MG63 (cell line): ENCODE measurements at regions not wholly inside any gene's neighbourhood (a gene's known extent, or its start where the extent isn't known, plus 50 kb on each side); places are given as distances from the start of the nearest gene placed in this dataset.

Experiments used
- DNase-seq: peaks from one replicate; pipeline ENCODE4 v3.0.0-alpha.2; 2020
- H3K27me3 ChIP-seq: fragments of 250-450 bp; sonication (Bioruptor Pico); 2 replicates; pipeline ENCODE4 v1.5.1; 2020; ENCODE audit warnings: mild to moderate bottlenecking, moderate library complexity
- H3K36me3 ChIP-seq: fragments of 250-450 bp; sonication (Bioruptor Pico); 2 replicates; pipeline ENCODE4 v1.5.1; 2020; ENCODE audit warnings: mild to moderate bottlenecking, moderate library complexity
- H3K4me3 ChIP-seq: fragments of 250-450 bp; sonication (Bioruptor Pico); 2 replicates; pipeline ENCODE4 v1.5.1; 2020; ENCODE audit warnings: mild to moderate bottlenecking, moderate library complexity
- H3K9me3 ChIP-seq: fragments of 250-450 bp; sonication (Bioruptor Pico); 2 replicates; pipeline ENCODE4 v1.5.1; 2020; ENCODE audit warnings: mild to moderate bottlenecking, moderate library complexity

DNA sequence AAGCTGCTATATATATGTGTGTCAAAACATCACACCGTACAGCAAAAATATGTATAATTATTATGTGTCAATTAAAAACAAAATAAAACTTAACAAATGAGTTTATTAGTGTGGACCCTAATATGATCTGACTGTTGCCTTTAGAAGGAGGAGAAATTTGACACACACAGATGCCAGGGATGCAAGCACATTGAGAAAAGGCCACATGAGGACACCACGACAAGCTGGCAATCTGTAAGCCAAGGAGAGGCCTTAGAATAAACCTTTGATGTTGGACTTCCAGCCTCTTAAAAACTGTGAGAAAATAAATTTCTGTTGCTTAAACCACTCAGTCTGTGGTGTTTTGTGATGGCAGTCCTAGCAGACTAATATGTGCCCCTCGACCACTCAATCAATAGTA is 214.7 kb downstream of the KCNS3 start:
- Histone ChIP-seq H3K27me3 (no peaks in the 10 kb centered on the region), H3K36me3 (no peaks in the 10 kb centered on the region), H3K9me3 (no peaks in the 10 kb centered on the region), H3K4me3 (no peak overlapping the region)
- no peak for DNase-seq

DNA sequence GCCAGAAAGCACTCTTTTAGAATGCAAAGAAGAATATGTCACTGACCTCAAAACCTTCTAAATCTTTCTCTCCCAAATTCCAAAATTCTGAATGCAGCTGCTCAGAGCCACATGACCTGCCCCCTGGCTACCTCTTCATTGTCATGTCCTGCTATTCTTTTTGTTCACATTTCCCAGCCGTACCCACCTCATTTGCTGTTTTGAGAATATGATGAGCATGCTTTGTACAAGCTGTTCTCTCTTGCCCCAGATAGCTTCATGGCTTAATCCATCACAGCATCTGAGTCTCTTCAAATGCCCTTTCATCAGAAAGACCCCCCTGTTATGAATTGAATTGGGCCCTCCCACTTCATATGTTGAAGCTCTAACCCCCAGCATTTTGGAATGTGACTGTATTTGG is 214.3 kb downstream of the KCNS3 start:
- no peaks in the 10 kb centered on the region for H3K36me3 ChIP-seq
- DNase-seq: no peak
- H3K27me3 ChIP-seq: no peaks in the 10 kb centered on the region

GRCh38 chr2:18085593-18085992 is 207.1 kb downstream of the KCNS3 start:
- H3K27me3 ChIP-seq: no peaks in the 10 kb centered on the region
- H3K4me3 ChIP-seq: no peak overlapping the region
- no peak for DNase-seq
- no peaks in the 10 kb centered on the region for H3K9me3 ChIP-seq
- H3K36me3 ChIP-seq: no peaks in the 10 kb centered on the region

More for the DNA sequence above, 214.3 kb downstream of the KCNS3 start:
- Histone ChIP-seq H3K4me3 (no peak overlapping the region), H3K9me3 (no peaks in the 10 kb centered on the region)

GRCh38 chr2:18084376-18084775 is 205.9 kb downstream of the KCNS3 start:
- DNase-seq: no peak
- no peaks in the 10 kb centered on the region for H3K36me3 ChIP-seq
- H3K4me3 ChIP-seq: no peak overlapping the region
- no peaks in the 10 kb centered on the region for H3K27me3 ChIP-seq
- H3K9me3 ChIP-seq: no peaks in the 10 kb centered on the region

DNA sequence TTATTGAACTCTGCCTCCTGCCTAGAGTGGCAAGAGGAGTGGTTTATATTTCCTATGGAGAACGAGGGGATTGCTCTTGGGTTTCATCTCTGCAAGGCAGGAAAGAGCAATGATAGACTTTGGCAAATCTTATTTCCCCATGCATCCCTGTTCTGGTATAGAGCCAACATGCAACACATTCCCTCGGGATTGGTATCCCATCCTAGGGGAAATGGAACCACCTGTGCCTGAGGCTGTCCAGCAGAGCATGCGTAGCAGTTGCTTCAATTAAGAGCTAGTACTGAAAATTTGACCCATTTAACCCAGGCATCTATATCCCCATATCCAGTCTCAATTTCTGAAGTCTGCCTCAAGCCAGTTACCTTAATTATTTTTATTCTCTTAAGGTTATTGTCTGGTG is 205.3 kb downstream of the KCNS3 start:
- Histone ChIP-seq H3K4me3 (no peak overlapping the region), H3K9me3 (no peaks in the 10 kb centered on the region), H3K27me3 (no peaks in the 10 kb centered on the region), H3K36me3 (no peaks in the 10 kb centered on the region)
- no peak for DNase-seq

GRCh38 chr2:18078216-18078615 is 199.7 kb downstream of the KCNS3 start:
- no peaks in the 10 kb centered on the region for H3K27me3 ChIP-seq
- DNase-seq: no peak
- H3K9me3 ChIP-seq: no peaks in the 10 kb centered on the region
- no peak overlapping the region for H3K4me3 ChIP-seq
- no peaks in the 10 kb centered on the region for H3K36me3 ChIP-seq

- Histone ChIP-seq H3K36me3 (no peaks in the 10 kb centered on the region), H3K27me3 (no peaks in the 10 kb centered on the region), H3K9me3 (no peaks in the 10 kb centered on the region), H3K4me3 (no peak overlapping the region)
- DNase-seq: peak; percentile 32
Observed at GRCh38 chr2:18077704-18078103, 199.2 kb downstream of the KCNS3 start.

DNA sequence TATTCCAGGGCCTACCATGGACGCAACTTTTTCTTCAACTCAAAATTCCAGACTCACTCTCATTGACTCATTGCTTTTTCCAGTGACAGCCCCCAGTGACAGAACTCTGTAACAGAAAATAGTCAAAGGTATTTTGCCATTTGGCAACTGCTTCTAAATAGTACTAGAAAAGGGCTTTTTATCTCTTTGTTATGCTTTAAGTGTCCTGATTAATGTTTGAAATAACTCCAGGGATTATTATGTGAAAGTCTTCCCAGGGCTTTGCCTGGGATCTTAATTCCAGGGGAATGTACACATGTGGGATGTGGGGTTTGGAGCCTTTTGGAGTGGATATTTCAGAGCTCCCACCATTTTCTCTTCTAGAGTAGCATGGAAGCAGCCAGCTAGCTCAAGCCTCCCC is 198.8 kb downstream of the KCNS3 start:
- DNase-seq: no peak
- H3K4me3 ChIP-seq: no peak overlapping the region
- H3K36me3 ChIP-seq: no peaks in the 10 kb centered on the region
- no peaks in the 10 kb centered on the region for H3K9me3 ChIP-seq
- no peaks in the 10 kb centered on the region for H3K27me3 ChIP-seq

- H3K36me3 ChIP-seq: no peaks in the 10 kb centered on the region
- no peak overlapping the region for H3K4me3 ChIP-seq
- DNase-seq: no peak
- H3K27me3 ChIP-seq: no peaks in the 10 kb centered on the region
- no peaks in the 10 kb centered on the region for H3K9me3 ChIP-seq
Observed at GRCh38 chr2:18074476-18074875, 196.0 kb downstream of the KCNS3 start.

DNA sequence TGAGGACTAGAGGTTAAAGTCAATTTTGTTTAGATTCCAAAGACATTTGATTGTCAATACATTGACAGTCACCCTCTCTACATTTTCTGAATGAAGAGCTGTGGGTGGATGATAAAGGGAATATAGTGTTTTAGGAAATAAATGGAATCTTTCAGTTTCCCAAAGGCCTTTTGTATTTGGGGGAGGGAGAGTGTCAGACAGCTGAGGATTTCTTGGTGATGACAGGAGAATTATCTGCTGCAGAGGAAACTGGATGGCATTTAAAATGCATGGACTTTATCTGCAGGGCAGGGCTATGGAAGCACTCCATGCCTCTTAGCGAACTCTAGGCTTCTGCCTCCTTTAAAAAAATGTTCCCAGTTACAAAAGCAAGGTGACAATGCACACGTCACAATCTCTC is 195.1 kb downstream of the KCNS3 start:
- Histone ChIP-seq H3K4me3 (no peak overlapping the region), H3K9me3 (no peaks in the 10 kb centered on the region), H3K36me3 (no peaks in the 10 kb centered on the region), H3K27me3 (no peaks in the 10 kb centered on the region)
- no peak for DNase-seq

- no peaks in the 10 kb centered on the region for H3K36me3 ChIP-seq
Observed at GRCh38 chr2:18067588-18068384, 189.3 kb downstream of the KCNS3 start.

GRCh38 chr2:18066894-18067293 is 188.4 kb downstream of the KCNS3 start:
- Histone ChIP-seq H3K9me3 (no peaks in the 10 kb centered on the region), H3K36me3 (no peaks in the 10 kb centered on the region), H3K4me3 (no peak overlapping the region), H3K27me3 (no peaks in the 10 kb centered on the region)
- no peak for DNase-seq

More at GRCh38 chr2:18067588-18068384, 189.3 kb downstream of the KCNS3 start:
- Histone ChIP-seq H3K9me3 (no peaks in the 10 kb centered on the region), H3K27me3 (no peaks in the 10 kb centered on the region), H3K4me3 (no peak overlapping the region)
- no peak for DNase-seq

DNA sequence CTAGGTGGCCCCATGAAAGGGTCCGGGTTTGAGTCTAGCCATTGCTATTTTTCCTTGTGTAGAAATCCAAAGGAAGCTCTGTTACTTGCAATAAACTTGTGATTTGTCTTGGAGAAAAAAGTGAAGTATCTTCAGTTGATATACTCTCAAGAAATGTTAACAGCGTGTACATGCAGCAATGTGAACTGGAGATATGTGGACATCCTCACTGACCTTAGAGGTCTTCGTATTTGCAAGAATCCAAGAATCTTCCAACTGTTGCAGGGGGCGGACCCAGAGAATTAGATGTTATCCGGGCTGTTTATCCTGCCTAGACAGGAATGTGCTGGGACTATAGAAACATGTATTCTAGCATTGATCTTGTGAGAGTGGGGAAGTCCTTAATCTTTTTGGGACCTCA is 187.6 kb downstream of the KCNS3 start:
- Histone ChIP-seq H3K9me3 (no peaks in the 10 kb centered on the region), H3K27me3 (no peaks in the 10 kb centered on the region), H3K36me3 (no peaks in the 10 kb centered on the region), H3K4me3 (no peak overlapping the region)
- DNase-seq: no peak

DNA sequence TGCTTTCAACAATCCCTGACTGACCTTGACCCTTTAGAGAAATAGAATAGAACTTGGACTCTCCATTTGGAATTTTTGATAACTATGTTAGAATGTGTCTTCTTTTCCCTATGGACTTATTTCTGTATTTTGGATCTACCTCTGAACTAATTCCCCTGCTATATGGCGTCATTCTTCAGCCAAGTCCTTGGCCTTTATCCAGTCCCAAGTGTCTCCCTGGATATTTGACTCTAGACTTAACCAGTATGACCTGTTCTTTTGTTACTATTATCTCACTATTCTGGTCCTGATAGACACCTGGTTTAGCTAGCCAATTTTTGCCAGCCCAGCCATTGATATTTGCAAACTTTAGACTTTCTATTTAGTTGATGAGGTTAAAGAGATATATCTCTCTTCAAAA is 186.8 kb downstream of the KCNS3 start:
- H3K9me3 ChIP-seq: no peaks in the 10 kb centered on the region

DNA sequence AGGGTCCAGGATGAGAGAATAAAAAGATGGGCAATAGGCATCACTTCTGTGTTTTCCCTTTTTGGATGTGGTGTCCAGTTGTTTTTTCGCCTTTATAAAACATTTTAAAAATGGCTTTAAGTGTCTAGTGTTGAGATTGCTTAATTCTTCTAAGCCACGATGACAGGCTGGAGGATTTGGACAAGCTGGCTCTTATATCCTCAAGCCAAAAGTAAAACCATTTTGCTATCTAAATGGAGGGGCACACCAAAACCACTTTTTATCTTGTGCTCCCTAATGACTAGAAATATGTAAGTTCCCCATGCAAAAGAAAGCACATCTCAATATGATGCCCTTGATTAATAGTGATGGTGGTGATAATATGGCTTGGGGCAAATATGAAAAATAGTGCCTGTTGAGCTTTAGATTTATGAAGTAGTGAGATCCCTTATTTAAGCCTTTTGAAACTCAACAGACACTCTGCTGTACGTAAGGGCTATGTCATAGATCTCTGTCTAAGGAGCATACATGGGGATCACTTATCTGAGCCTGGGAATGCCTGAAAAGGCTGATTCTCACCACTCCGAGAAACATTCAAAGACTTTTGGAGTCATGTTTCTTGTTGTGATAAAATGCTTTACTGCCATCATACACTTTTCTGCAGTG is 185.5 kb downstream of the KCNS3 start:
- Histone ChIP-seq H3K4me3 (no peak overlapping the region), H3K27me3 (no peaks in the 10 kb centered on the region), H3K9me3 (no peaks in the 10 kb centered on the region), H3K36me3 (no peaks in the 10 kb centered on the region)
- no peak for DNase-seq

More for the DNA sequence above, 186.8 kb downstream of the KCNS3 start:
- no peaks in the 10 kb centered on the region for H3K27me3 ChIP-seq
- H3K4me3 ChIP-seq: no peak overlapping the region
- H3K36me3 ChIP-seq: no peaks in the 10 kb centered on the region
- DNase-seq: no peak

GRCh38 chr2:18062892-18063291 is 184.4 kb downstream of the KCNS3 start:
- Histone ChIP-seq H3K4me3 (no peak overlapping the region), H3K27me3 (no peaks in the 10 kb centered on the region), H3K9me3 (no peaks in the 10 kb centered on the region), H3K36me3 (no peaks in the 10 kb centered on the region)
- no peak for DNase-seq

- Histone ChIP-seq H3K27me3 (no peaks in the 10 kb centered on the region), H3K4me3 (no peak overlapping the region), H3K9me3 (no peaks in the 10 kb centered on the region), H3K36me3 (no peaks in the 10 kb centered on the region)
- no peak for DNase-seq
Observed at GRCh38 chr2:18061717-18062116, 183.2 kb downstream of the KCNS3 start.

GRCh38 chr2:18057657-18058056 is 179.2 kb downstream of the KCNS3 start:
- H3K4me3 ChIP-seq: no peak overlapping the region
- no peaks in the 10 kb centered on the region for H3K36me3 ChIP-seq
- DNase-seq: no peak

More at GRCh38 chr2:18057657-18058056, 179.2 kb downstream of the KCNS3 start:
- Histone ChIP-seq H3K27me3 (no peaks in the 10 kb centered on the region), H3K9me3 (no peaks in the 10 kb centered on the region)
